GM12875 (cell line): ENCODE measurements at regions not wholly inside any gene's neighbourhood (a gene's known extent, or its start where the extent isn't known, plus 50 kb on each side); places are given as distances from the start of the nearest gene placed in this dataset.

ENCODE experiments used
- H3K4me3 ChIP-seq: one replicate; pipeline ENCODE4 v1.5.1; 2011; ENCODE audit warnings: low read depth, low read length, control low read depth
- CTCF ChIP-seq: IDR thresholded peaks from 2 replicates; pipeline ENCODE4 v1.5.1; 2011; ENCODE audit warnings: low read depth, mild to moderate bottlenecking, control low read depth, inconsistent platforms, low read length, moderate library complexity, borderline replicate concordance; ENCODE audit not compliant: insufficient read depth

- TF ChIP-seq CTCF = no peak
- no peak overlapping the region for H3K4me3 ChIP-seq
These were observed 1163.1 kb upstream of the MIR17HG start for GRCh38 chr13:90184355-90184754.

- no peak for TF ChIP-seq CTCF
- H3K4me3 ChIP-seq = no peak overlapping the region
These were observed 1161.8 kb upstream of the MIR17HG start for GRCh38 chr13:90185734-90186133.

- TF ChIP-seq CTCF = no peak
- no peak overlapping the region for H3K4me3 ChIP-seq
These were observed 1159.8 kb upstream of the MIR17HG start for GRCh38 chr13:90187478-90188350.

GRCh38 chr13:90188351-90188636 is 1159.2 kb upstream of the MIR17HG start:
- no peak for TF ChIP-seq CTCF
- no peak overlapping the region for H3K4me3 ChIP-seq

GRCh38 chr13:90197722-90198121 is 1149.8 kb upstream of the MIR17HG start:
- no peak for TF ChIP-seq CTCF

GRCh38 chr13:90201202-90201601 is 1146.3 kb upstream of the MIR17HG start:
- TF ChIP-seq CTCF = no peak
- H3K4me3 ChIP-seq = no peak overlapping the region

More at GRCh38 chr13:90197722-90198121, 1149.8 kb upstream of the MIR17HG start:
- no peak overlapping the region for H3K4me3 ChIP-seq
